ENCODE measurements at regions not wholly inside any gene's neighbourhood (a gene's known extent, or its start where the extent isn't known, plus 50 kb on each side); places are given as distances from the start of the nearest gene placed in this dataset.
"Not testable (repeated sequence)": the region's sequence is repeated elsewhere in the genome, so short reads cannot be mapped to it uniquely, and the experiment has no call there.

DNA sequence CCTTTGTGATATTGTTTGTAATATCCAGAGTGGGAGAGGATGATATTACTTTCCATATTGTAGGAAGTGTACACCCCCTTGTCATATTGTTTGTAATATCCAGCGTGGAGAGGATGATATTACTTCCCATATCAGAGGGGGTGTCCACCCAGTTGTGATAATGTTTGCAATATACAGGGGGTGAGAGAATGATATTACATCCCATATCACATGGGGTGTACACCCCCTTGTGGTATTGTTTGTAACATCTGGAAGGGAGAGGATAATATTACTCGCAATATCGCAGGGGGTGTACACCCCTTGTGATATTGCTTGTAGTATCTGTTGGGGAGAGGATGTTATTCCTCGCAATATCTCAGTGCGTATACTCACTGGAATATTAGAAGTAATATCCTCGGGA is 61.5 kb downstream of the PRSS23 start:
- DNase-seq (ENCODE audit: insufficient read length, low spot score) = no peak
- FAIRE-seq = peak; percentile 82

DNA sequence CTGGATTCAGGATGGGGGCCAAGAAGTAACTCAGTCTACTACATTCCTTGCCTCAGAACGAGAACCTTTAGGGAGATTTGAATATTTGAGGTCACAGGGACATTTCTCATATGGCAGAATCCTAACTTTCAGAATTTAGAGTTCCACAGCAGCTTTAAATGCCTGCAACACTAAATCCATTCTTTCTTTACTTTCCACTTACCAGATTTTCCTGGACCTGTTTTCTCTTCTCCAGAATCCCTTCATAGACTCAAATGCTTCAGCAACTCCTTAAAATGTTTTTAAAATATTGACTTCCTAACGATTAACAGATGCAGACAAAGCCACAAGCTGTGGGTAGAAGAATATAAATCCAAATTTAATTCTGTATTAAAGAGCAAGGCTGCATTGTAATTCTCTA is 63.1 kb downstream of the PRSS23 start:
- FAIRE-seq (no peak), DNase-seq (ENCODE audit: insufficient read length, low spot score) (no peak)

DNA sequence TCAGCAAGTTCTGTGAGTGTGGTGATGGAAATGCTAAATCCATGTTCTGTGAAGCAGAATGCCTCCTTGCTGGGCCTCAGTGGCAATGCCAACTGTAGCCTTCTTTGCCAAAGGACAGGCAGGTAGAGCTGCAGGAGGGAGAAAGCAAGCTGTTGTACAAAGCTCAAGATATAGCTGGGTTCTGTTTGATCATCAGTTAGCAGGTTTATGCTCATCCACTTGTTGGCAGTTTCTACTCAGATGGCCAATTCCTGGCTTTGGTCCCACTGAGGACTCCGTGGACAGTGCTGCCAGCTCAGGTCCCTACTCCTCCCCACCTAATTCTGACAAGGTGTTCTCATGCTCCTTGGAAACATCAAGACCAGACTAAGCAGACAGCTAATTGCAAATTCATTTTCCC is 65.1 kb downstream of the PRSS23 start:
- FAIRE-seq (peak; percentile 59), DNase-seq (ENCODE audit: insufficient read length, low spot score) (no peak)

- FAIRE-seq = peak; percentile 70
- no peak for DNase-seq (ENCODE audit: insufficient read length, low spot score)
Observed at GRCh38 chr11:86869531-86869930, 69.2 kb downstream of the PRSS23 start.

DNA sequence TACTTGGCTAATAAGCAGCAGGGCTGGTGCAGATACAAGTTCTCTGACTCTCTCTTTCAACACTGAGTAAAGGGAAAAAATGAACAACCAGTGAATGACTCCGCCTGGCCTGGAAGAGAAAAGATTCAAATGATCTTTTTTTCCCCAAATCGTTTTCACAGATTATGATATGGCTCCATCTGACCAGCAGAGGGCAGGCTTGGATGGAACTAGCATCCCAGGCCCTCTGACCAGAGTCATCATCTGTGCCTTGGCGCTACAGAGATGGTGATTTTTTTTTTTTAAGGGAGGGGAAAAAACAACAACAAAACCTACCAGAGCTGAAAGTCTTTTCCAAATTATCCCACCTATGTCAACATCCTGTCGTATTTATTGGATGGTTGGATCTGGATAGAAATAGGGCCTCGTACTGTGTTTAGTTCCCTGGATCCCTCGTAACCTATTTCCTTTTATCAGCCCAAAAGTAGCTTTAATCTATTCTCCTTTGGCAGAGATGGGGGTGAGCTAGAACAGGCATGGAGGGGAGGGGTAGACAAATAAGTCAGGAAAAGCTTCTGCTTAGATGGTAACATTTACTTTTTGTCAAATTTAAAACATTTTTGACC is 69.7 kb downstream of the PRSS23 start:
- DNase-seq (ENCODE audit: insufficient read length, low spot score) (peak; percentile 75), FAIRE-seq (peak; percentile 89)

- no peak for FAIRE-seq
- DNase-seq (ENCODE audit: insufficient read length, low spot score) = no peak
Observed at GRCh38 chr11:86873573-86874083, 73.3 kb downstream of the PRSS23 start.

DNA sequence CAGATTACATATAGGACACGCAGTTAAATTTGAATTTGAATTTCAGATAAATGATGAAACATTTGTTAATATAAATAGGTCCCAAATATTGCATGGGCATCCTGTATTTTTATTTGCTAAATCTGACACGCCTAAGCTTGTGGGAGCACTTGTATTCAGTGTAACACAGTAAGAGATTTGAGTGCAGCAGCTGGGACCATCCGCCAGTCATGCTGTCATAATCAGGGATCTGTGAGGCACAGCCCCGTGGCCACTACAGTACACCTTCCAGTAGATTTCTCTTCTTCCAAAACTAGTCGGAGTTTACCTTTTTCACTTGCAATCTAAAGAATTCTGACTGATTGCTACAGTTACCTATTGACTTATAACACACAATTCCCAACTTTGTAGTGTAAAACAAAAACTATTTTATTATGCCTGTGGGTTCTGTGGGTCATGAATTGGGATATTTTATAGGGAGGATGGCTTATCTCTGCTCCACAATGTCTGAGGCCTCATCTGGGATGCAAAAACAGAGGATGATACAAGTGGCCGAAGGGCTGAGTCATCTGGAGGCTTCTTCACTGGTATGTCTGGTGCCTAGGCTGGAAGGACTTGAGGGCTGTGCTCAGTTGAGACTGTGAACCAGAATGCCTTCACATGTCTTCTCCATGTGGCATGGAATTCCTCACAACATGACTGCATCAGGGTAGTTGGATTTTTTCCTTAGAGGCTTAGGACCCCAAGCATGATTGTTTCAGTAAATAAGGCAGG is 74.1 kb downstream of the PRSS23 start:
- DNase-seq (ENCODE audit: insufficient read length, low spot score) (no peak), FAIRE-seq (no peak)

DNA sequence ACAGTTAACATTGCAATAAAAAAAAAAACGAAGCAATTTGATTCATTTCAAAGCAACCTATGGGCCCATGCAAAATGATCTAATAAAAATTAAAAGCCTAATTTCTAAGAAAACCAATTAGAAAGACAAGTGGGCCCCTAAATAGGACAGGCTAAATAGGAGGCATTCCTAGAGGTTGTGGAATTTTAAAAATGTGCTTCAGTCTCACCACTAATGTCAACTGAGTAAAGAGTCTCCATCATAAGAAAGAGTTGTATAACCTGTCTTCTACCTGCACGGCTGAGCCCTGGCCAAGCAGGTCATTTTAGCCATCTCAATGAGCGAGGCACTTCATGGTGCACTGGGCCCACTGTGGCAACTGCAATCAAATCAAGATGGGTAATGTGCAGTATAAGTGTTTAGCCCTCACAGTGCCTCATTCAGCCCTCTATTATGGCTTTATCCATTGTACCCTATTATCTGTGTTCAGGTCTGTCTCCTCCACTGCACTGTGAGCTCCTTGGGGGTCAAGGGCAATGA is 76.4 kb downstream of the PRSS23 start:
- DNase-seq (ENCODE audit: insufficient read length, low spot score) (no peak), FAIRE-seq (peak; percentile 52)

GRCh38 chr11:86877503-86877902 is 77.2 kb downstream of the PRSS23 start:
- FAIRE-seq (no peak), DNase-seq (ENCODE audit: insufficient read length, low spot score) (no peak)

- FAIRE-seq; DNase-seq (ENCODE audit: insufficient read length, low spot score): not testable (repeated sequence)
Observed at GRCh38 chr11:86879241-86879640, 76.0 kb downstream of the FZD4 start.

- FAIRE-seq (no peak), DNase-seq (ENCODE audit: insufficient read length, low spot score) (no peak)
Observed at GRCh38 chr11:86885311-86885710, 69.9 kb downstream of the FZD4 start.

- DNase-seq (ENCODE audit: insufficient read length, low spot score) (peak; percentile 25), FAIRE-seq (no peak)
Observed at GRCh38 chr11:86888164-86889000, 66.8 kb downstream of the FZD4 start.

- DNase-seq (ENCODE audit: insufficient read length, low spot score) = no peak
- no peak for FAIRE-seq
Observed at GRCh38 chr11:86889001-86889341, 66.2 kb downstream of the FZD4 start.

DNA sequence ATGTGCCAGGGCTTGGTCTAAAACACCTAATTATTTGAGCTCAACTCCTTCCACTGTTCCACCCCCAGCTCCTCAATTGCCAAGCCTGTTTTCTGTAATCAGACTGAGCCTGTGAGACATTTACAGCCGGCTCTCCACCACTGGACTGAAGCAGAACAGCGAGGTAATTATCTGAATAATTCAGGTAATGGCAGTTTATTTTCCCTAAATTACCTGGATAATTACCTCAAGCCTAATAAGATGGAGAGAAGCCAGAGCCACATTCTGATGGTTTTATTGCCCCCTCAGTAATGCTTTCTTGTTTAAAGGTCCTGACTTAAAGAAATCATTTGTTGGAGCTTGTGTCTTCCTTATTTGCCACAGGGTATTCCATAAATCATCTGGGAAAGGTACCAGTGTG is 64.2 kb downstream of the FZD4 start:
- no peak for DNase-seq (ENCODE audit: insufficient read length, low spot score)
- peak; percentile 28 for FAIRE-seq

GRCh38 chr11:86893235-86893634 is 62.0 kb downstream of the FZD4 start:
- DNase-seq (ENCODE audit: insufficient read length, low spot score) (no peak), FAIRE-seq (no peak)
